IMR-90 (cell line): ENCODE measurements at regions not wholly inside any gene's neighbourhood (a gene's known extent, or its start where the extent isn't known, plus 50 kb on each side); places are given as distances from the start of the nearest gene placed in this dataset.

ENCODE experiments used
- ATAC-seq: fragments of 200-7000 bp; cut with Tn5 transposase; 2 replicates; pipeline ENCODE4 v1.9.1; 2020; ENCODE audit warnings: low read depth, mild to moderate bottlenecking, moderate library complexity
- BruUV-seq: library from RNA; stranded (reverse); fragments of 400-500 nt; replicated peaks from 2 replicates; lab custom pipeline; 2021; lab: Mats Ljungman, UMichigan
- CTCF ChIA-PET: fragments of 300-600 bp; formaldehyde crosslinking; extraction: SDS; loops from one replicate; lab custom pipeline; 2021; ENCODE audit warnings: antibody characterized with exemption; lab: Yijun Ruan, JAX
- POLR2A ChIA-PET: fragments of 300-600 bp; sonication (Branson Sonifier 250); formaldehyde crosslinking; loops from one replicate; lab custom pipeline; 2022; ENCODE audit warnings: antibody characterized with exemption; ENCODE audit not compliant: unreplicated experiment; lab: Charles Lee
- DNase-seq: peaks from one replicate; pipeline ENCODE4 v3.0.0; 2013
- H2AFZ ChIP-seq: replicated peaks from 2 replicates; pipeline ENCODE3; 2013; ENCODE audit warnings: low read length, mild to moderate bottlenecking; ENCODE audit not compliant: poor library complexity
- H2AK5ac ChIP-seq: 2 replicates; pipeline ENCODE4 v1.6.1; 2013; ENCODE audit warnings: low read depth, low read length, inconsistent platforms
- H2AK9ac ChIP-seq: replicated peaks from 2 replicates; pipeline ENCODE3; 2013; ENCODE audit warnings: mild to moderate bottlenecking, low read depth, low read length, moderate library complexity; ENCODE audit not compliant: poor library complexity
- H2BK120ac ChIP-seq: 2 replicates; pipeline ENCODE4 v1.6.1; 2013; ENCODE audit warnings: low read depth, low read length, inconsistent platforms
- H2BK15ac ChIP-seq: 3 replicates; pipeline ENCODE4 v1.6.1; 2013; ENCODE audit warnings: low read depth, low read length, inconsistent platforms
- H2BK20ac ChIP-seq: 2 replicates; pipeline ENCODE4 v1.6.1; 2013; ENCODE audit warnings: low read depth, mild to moderate bottlenecking, inconsistent platforms, low read length, moderate library complexity
- H2BK5ac ChIP-seq: 2 replicates; pipeline ENCODE4 v1.6.1; 2013; ENCODE audit warnings: mild to moderate bottlenecking, low read depth, low read length, inconsistent platforms; ENCODE audit not compliant: poor library complexity, severe bottlenecking
- H3K14ac ChIP-seq: replicated peaks from 2 replicates; pipeline ENCODE4 v1.6.1; 2013; ENCODE audit warnings: low read depth, low read length, inconsistent platforms
- H3K18ac ChIP-seq: 2 replicates; pipeline ENCODE4 v1.6.1; 2013; ENCODE audit warnings: low read depth, low read length, control low read depth
- H3K23ac ChIP-seq: 2 replicates; pipeline ENCODE4 v1.6.1; 2013; ENCODE audit warnings: low read depth, low read length, inconsistent platforms
- H3K27ac ChIP-seq: 2 replicates; pipeline ENCODE4 v1.5.1; 2013; ENCODE audit warnings: mild to moderate bottlenecking, control low read depth, low read length; ENCODE audit not compliant: insufficient read depth
- H3K27me3 ChIP-seq: 2 replicates; pipeline ENCODE4 v1.6.1; 2013; ENCODE audit warnings: low read length; ENCODE audit not compliant: control insufficient read depth, insufficient read depth
- H3K36me3 ChIP-seq: 2 replicates; pipeline ENCODE4 v1.6.1; 2013; ENCODE audit warnings: low read length, mixed read lengths; ENCODE audit not compliant: control insufficient read depth, insufficient read depth
- H3K4ac ChIP-seq: 2 replicates; pipeline ENCODE4 v1.6.1; 2013; ENCODE audit warnings: low read depth, low read length, inconsistent platforms
- H3K4me1 ChIP-seq: 2 replicates; pipeline ENCODE4 v1.6.1; 2013; ENCODE audit warnings: low read length, mixed read lengths; ENCODE audit not compliant: control insufficient read depth, insufficient read depth
- H3K4me2 ChIP-seq: 2 replicates; pipeline ENCODE4 v1.6.1; 2013; ENCODE audit warnings: low read depth, mild to moderate bottlenecking, control low read depth, low read length, moderate library complexity
- H3K4me3 ChIP-seq: 2 replicates; pipeline ENCODE4 v1.5.1; 2013; ENCODE audit warnings: low read depth, mild to moderate bottlenecking, control low read depth, low read length, moderate library complexity; ENCODE audit not compliant: insufficient read depth
- H3K56ac ChIP-seq: 2 replicates; pipeline ENCODE4 v1.6.1; 2013; ENCODE audit warnings: low read length, inconsistent platforms; ENCODE audit not compliant: insufficient read depth; ENCODE audit errors: extremely low read depth
- H3K79me1 ChIP-seq, 2 experiments: 2 replicates each; pipeline ENCODE4 v1.6.1; 2013; ENCODE audit warnings: low read length in 2 of 2, inconsistent platforms in 1 of 2, low read depth in 1 of 2
- H3K9ac ChIP-seq: 2 replicates; pipeline ENCODE4 v1.6.1; 2013; ENCODE audit warnings: low read depth, low read length, control low read depth
- H3K9me1 ChIP-seq: 2 replicates; pipeline ENCODE4 v1.6.1; 2013; ENCODE audit warnings: low read length, inconsistent platforms; ENCODE audit not compliant: insufficient read depth
- H3K9me3 ChIP-seq: 2 replicates; pipeline ENCODE4 v1.6.1; 2013; ENCODE audit warnings: low read length; ENCODE audit not compliant: control insufficient read depth, insufficient read depth
- H4K20me1 ChIP-seq: 2 replicates; pipeline ENCODE4 v1.6.1; 2013; ENCODE audit warnings: low read length, inconsistent platforms; ENCODE audit not compliant: insufficient read depth
- H4K5ac ChIP-seq: 2 replicates; pipeline ENCODE4 v1.6.1; 2013; ENCODE audit warnings: mild to moderate bottlenecking, low read depth, low read length, control low read depth
- H4K8ac ChIP-seq, 2 experiments: 2 replicates each; pipeline ENCODE4 v1.6.1; 2013; ENCODE audit warnings: low read depth in 2 of 2, low read length in 2 of 2, control low read depth in 1 of 2, inconsistent platforms in 1 of 2
- H4K91ac ChIP-seq: 2 replicates; pipeline ENCODE4 v1.6.1; 2013; ENCODE audit warnings: low read depth, low read length, inconsistent platforms; ENCODE audit not compliant: insufficient read depth
- BHLHE40 ChIP-seq: fragments of 150-350 bp; IDR thresholded peaks from 2 replicates; pipeline ENCODE4 v1.6.1; 2016; ENCODE audit warnings: mild to moderate bottlenecking, low read depth, low read length
- CEBPB ChIP-seq: IDR thresholded peaks from 2 replicates; pipeline ENCODE4 v1.6.1; 2012; ENCODE audit warnings: low read depth, low read length, improper control_type of control experiment
- CHD1 ChIP-seq: IDR thresholded peaks from 2 replicates; pipeline ENCODE4 v1.6.1; 2012; ENCODE audit warnings: low read depth, low read length, improper control_type of control experiment
- CTCF ChIP-seq: conservative IDR thresholded peaks from 2 replicates; pipeline ENCODE4 v1.5.1; 2012; ENCODE audit warnings: mild to moderate bottlenecking, low read depth, low read length, improper control_type of control experiment
- ELK1 ChIP-seq: fragments of 150-350 bp; IDR thresholded peaks from 2 replicates; pipeline ENCODE4 v1.6.1; 2016; ENCODE audit warnings: low read depth, mild to moderate bottlenecking, low read length, moderate library complexity, borderline replicate concordance
- FOS ChIP-seq: fragments of 150-350 bp; IDR thresholded peaks from 2 replicates; pipeline ENCODE4 v1.6.1; 2016; ENCODE audit warnings: low read depth, low read length
- MAFK ChIP-seq: IDR thresholded peaks from 2 replicates; pipeline ENCODE4 v1.6.1; 2012; ENCODE audit warnings: low read depth, low read length, improper control_type of control experiment
- MAZ ChIP-seq: IDR thresholded peaks from 2 replicates; pipeline ENCODE4 v1.6.1; 2012; ENCODE audit warnings: low read depth, mild to moderate bottlenecking, low read length, improper control_type of control experiment, moderate library complexity, borderline replicate concordance
- MXI1 ChIP-seq: IDR thresholded peaks from 2 replicates; pipeline ENCODE4 v1.6.1; 2012; ENCODE audit warnings: low read depth, mild to moderate bottlenecking, low read length, moderate library complexity, borderline replicate concordance
- NFE2L2 ChIP-seq: fragments of 150-350 bp; IDR thresholded peaks from 2 replicates; pipeline ENCODE4 v1.6.1; 2016; ENCODE audit warnings: low read depth, mild to moderate bottlenecking, low read length
- POLR2A ChIP-seq: IDR thresholded peaks from 2 replicates; pipeline ENCODE4 v1.6.1; 2012; ENCODE audit warnings: mild to moderate bottlenecking, low read depth, low read length
- RAD21 ChIP-seq: IDR thresholded peaks from 2 replicates; pipeline ENCODE4 v1.6.1; 2012; ENCODE audit warnings: low read length, improper control_type of control experiment
- RCOR1 ChIP-seq: IDR thresholded peaks from 2 replicates; pipeline ENCODE4 v1.6.1; 2012; ENCODE audit warnings: mild to moderate bottlenecking, low read length, improper control_type of control experiment; ENCODE audit not compliant: insufficient replicate concordance
- RFX5 ChIP-seq: IDR thresholded peaks from 2 replicates; pipeline ENCODE4 v1.8.0; 2012; ENCODE audit warnings: low read depth, mild to moderate bottlenecking, low read length, moderate library complexity
- SMC3 ChIP-seq: fragments of 150-350 bp; IDR thresholded peaks from 2 replicates; pipeline ENCODE4 v1.6.1; 2016; ENCODE audit warnings: low read depth, mild to moderate bottlenecking, antibody characterized with exemption, low read length, moderate library complexity
- WGBS, 2 experiments: methylation state at CpG; one replicate each; pipeline versions ENCODE4 v1.1.5 to v1.1.7; 2013; ENCODE audit warnings: missing lambda C conversion rate in 2 of 2; ENCODE audit not compliant: insufficient read length in 1 of 2; ENCODE audit errors: extremely low coverage in 2 of 2; 5-methylcytosine and 5-hydroxymethylcytosine counted together
- dilution Hi-C: fragments of 300-500 bp; cut with HindIII; formaldehyde crosslinking; loops from one replicate; pipeline ENCODE4 v1.14.3; 2018; ENCODE audit warnings: low sequenced_read_pairs; ENCODE audit not compliant: unreplicated experiment
- in situ Hi-C: fragments of 300-500 bp; cut with MboI; formaldehyde crosslinking; loops from 3 replicates; pipeline ENCODE4 v1.14.3; 2019; ENCODE audit warnings: low sequenced_read_pairs, inconsistent platforms, mixed read lengths
- intact Hi-C: fragments of 100-400 bp; cut with micrococcal nuclease; formaldehyde crosslinking; loops from 2 replicates; pipeline ENCODE4 v1.10.0; 2022
- TF ChIP-seq, protein P1 (sequence below): fragments of 150-350 bp; IDR thresholded peaks from 2 replicates; pipeline ENCODE4 v1.6.1; 2017; ENCODE audit warnings: mild to moderate bottlenecking, antibody characterized with exemption, low read length, low read depth

DNA sequence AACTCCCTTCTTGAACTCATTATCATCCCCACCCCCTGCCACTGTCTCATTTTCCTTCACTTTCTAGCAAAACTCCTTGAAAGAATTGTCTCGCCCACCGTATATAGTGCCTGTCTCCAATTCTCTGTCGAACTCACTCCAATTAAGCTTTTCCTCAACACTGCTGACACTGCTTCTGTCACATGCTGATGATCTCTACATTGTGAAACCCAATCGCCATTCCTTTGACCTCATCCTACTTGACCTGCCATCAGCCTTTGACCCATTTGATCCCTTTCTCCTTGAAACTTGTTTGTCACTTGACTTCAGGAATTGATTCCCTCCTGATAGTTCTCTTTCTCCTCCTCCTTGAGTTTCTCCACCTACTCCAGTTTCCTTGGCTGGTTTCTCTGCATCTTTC lies 54.8 kb downstream of the CCDC71L start:
- Histone ChIP-seq H2BK20ac (no peak overlapping the region), H3K27ac (no peak overlapping the region), H3K79me1 (peaks cover 0 to 9% of the 10 kb centered on the region in 2 experiments; a peak in 2 of 4 replicates), H3K9me1 (peaks cover 12% of the 10 kb centered on the region; the same call in 1 of the 2 replicates), H4K8ac (no peak overlapping the region; a peak in 1 of 4 replicates), H2AFZ (no peak overlapping the region), H3K14ac (no peak overlapping the region; the same call in 1 of the 2 replicates), H3K9ac (no peak overlapping the region), H3K36me3 (no peaks in the 10 kb centered on the region), H3K23ac (no peak overlapping the region), H3K4me3 (no peak overlapping the region), H2AK5ac (peak overlapping the region; percentile 35; the same call in 1 of the 2 replicates), H4K5ac (peak overlapping the region; percentile 30; the same call in 1 of the 2 replicates), H4K20me1 (no peaks in the 10 kb centered on the region), H3K27me3 (no peaks in the 10 kb centered on the region), H2AK9ac (no peak overlapping the region), H3K9me3 (no peaks in the 10 kb centered on the region), H3K4me2 (no peak overlapping the region), H3K18ac (no peak overlapping the region), H3K4ac (no peak overlapping the region), H2BK15ac (no peak overlapping the region; the same call in 2 of the 3 replicates), H2BK120ac (no peak overlapping the region; the same call in 1 of the 2 replicates), H3K56ac (no peak overlapping the region), H3K4me1 (peaks cover 11% of the 10 kb centered on the region), H2BK5ac (no peak overlapping the region), H4K91ac (no peak overlapping the region)
- DNase-seq, result no peak
- ChIA-PET POLR2A (no interaction called here), CTCF (no interaction called here)
- 90% methylated on average over 4 of the region's 4 CpGs; no CpG with 5 or more reads in 1 of the 2 experiments for WGBS, 2 experiments
- BruUV-seq, result no TSS peak
- dilution Hi-C loops, result no loop called here
- in situ Hi-C loops, result no loop called here
- intact Hi-C loops, result no loop called here
- TF ChIP-seq, protein P1, sequence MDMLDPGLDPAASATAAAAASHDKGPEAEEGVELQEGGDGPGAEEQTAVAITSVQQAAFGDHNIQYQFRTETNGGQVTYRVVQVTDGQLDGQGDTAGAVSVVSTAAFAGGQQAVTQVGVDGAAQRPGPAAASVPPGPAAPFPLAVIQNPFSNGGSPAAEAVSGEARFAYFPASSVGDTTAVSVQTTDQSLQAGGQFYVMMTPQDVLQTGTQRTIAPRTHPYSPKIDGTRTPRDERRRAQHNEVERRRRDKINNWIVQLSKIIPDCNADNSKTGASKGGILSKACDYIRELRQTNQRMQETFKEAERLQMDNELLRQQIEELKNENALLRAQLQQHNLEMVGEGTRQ, result no peak
- no peak for TF ChIP-seq MAFK
- no peak for TF ChIP-seq ELK1
- no peak for TF ChIP-seq MXI1
- no peak for TF ChIP-seq CHD1
- no peak for TF ChIP-seq MAZ
- TF ChIP-seq NFE2L2, result no peak
- TF ChIP-seq RFX5, result no peak
- TF ChIP-seq CEBPB, result no peak
- TF ChIP-seq BHLHE40, result no peak
- TF ChIP-seq RCOR1, result no peak
- TF ChIP-seq RAD21, result no peak
- TF ChIP-seq FOS, result no peak
- no peak for TF ChIP-seq CTCF
- no peak for TF ChIP-seq POLR2A
- TF ChIP-seq SMC3, result no peak
- no peak for ATAC-seq
